HG03175 (cell line): ENCODE measurements at regions not wholly inside any gene's neighbourhood (a gene's known extent, or its start where the extent isn't known, plus 50 kb on each side); places are given as distances from the start of the nearest gene placed in this dataset.
"Not testable (repeated sequence)": the region's sequence is repeated elsewhere in the genome, so short reads cannot be mapped to it uniquely, and the experiment has no call there.

Experiments used
- ATAC-seq: cut with Tn5 transposase; IDR thresholded peaks from one replicate; pipeline ENCODE4 v1.9.1; 2021; ENCODE audit warnings: mild to moderate bottlenecking, moderate library complexity; ENCODE audit not compliant: unreplicated experiment

- no peak for ATAC-seq
Observed at GRCh38 chr3:150248116-150248887, 159.8 kb upstream of the TSC22D2 start.

GRCh38 chr3:150247441-150247840, 160.7 kb upstream of the TSC22D2 start:
- ATAC-seq: no peak

GRCh38 chr3:150243466-150243865, 164.6 kb upstream of the TSC22D2 start:
- no peak for ATAC-seq

GRCh38 chr3:150242220-150242936, 165.7 kb upstream of the TSC22D2 start:
- no peak for ATAC-seq

GRCh38 chr3:150240891-150241290, 167.2 kb upstream of the TSC22D2 start:
- no peak for ATAC-seq

- no peak for ATAC-seq
Observed at GRCh38 chr3:150239766-150240165, 168.3 kb upstream of the TSC22D2 start.

GRCh38 chr3:150238995-150239619, 169.0 kb upstream of the TSC22D2 start:
- ATAC-seq: no peak

GRCh38 chr3:150238048-150238802, 169.9 kb upstream of the TSC22D2 start:
- ATAC-seq: no peak

- no peak for ATAC-seq
Observed at GRCh38 chr3:150237490-150237889, 170.6 kb upstream of the TSC22D2 start.

- no peak for ATAC-seq
Observed at GRCh38 chr3:150236316-150237082, 171.6 kb upstream of the TSC22D2 start.

GRCh38 chr3:150235799-150236198, 172.3 kb upstream of the TSC22D2 start:
- no peak for ATAC-seq

- ATAC-seq: no peak
Observed at GRCh38 chr3:150232992-150233451, 175.1 kb upstream of the TSC22D2 start.

GRCh38 chr3:150230037-150230436, 178.1 kb upstream of the TSC22D2 start:
- ATAC-seq: no peak

- ATAC-seq: not testable (repeated sequence)
Observed at GRCh38 chr3:150228626-150229025, 179.5 kb upstream of the TSC22D2 start.

GRCh38 chr3:150227839-150228238, 180.3 kb upstream of the TSC22D2 start:
- ATAC-seq: no peak

- ATAC-seq: no peak
Observed at GRCh38 chr3:150225986-150226385, 182.1 kb upstream of the TSC22D2 start.

- no peak for ATAC-seq
Observed at GRCh38 chr3:150223558-150223957, 184.5 kb upstream of the TSC22D2 start.

- ATAC-seq: no peak
Observed at GRCh38 chr3:150222691-150223489, 185.2 kb upstream of the TSC22D2 start.

- ATAC-seq: no peak
Observed at GRCh38 chr3:150221904-150222523, 186.1 kb upstream of the TSC22D2 start.
